HuH-7 (cell line): ENCODE measurements at regions not wholly inside any gene's neighbourhood (a gene's known extent, or its start where the extent isn't known, plus 50 kb on each side); places are given as distances from the start of the nearest gene placed in this dataset.

Source experiments
- DNase-seq: peaks from one replicate; pipeline ENCODE4 v3.0.0; 2011; ENCODE audit warnings: low spot score

GRCh38 chrX:3780564-3780963 lies 67.1 kb upstream of the PRKX start:
- DNase-seq, result no peak

- DNase-seq, result no peak
Measured at GRCh38 chrX:3779546-3779945, 66.1 kb upstream of the PRKX start.

- no peak for DNase-seq
Measured at GRCh38 chrX:3777416-3777815, 64.0 kb upstream of the PRKX start.

DNA sequence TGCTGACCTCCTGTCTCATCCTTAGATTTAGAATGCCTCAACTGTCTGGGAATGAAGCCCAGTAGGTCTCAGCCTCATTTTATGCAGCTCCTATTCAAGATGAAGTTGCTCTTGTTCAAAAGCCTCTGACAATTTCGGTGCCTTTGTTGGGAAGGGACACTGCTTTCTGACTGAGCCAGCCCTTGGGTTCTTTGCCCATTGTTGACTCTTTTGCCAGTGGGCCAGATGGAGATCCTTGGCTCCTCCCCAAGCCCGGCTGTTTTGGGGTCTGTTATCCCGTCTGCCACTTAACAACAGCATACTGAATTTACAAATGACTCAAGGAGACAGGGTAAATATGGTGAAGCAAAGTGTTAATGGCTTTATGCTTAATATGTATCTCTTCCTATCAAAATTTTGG lies 58.3 kb upstream of the PRKX start:
- no peak for DNase-seq

- no peak for DNase-seq
Measured at GRCh38 chrX:3768881-3769280, 55.4 kb upstream of the PRKX start.
